ENCODE measurements at regions not wholly inside any gene's neighbourhood (a gene's known extent, or its start where the extent isn't known, plus 50 kb on each side); places are given as distances from the start of the nearest gene placed in this dataset.
"Not testable (repeated sequence)": the region's sequence is repeated elsewhere in the genome, so short reads cannot be mapped to it uniquely, and the experiment has no call there.

GRCh38 chr20:48461091-48461734, 366.6 kb downstream of the PREX1 start:
- DNase-seq, result no peak

DNA sequence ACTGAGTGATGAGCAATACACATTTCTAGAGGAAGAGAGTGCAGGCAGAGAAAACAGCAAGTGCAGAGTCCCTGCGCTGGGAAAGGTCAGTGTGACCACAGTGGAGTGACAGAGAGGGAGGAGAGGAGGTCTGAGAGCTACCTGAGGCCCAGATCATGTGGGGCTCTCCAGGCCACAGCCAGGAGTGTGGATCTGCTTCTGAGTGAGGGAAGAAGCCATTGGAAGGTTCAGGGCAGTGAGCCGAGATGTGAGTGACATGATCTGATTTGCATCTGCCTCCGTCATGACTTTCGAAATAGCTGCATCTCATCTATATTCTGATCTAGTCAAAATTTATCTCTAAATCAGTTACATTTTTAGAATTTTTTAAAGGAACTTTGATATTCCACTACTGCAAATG, 367.1 kb downstream of the PREX1 start:
- no peak for DNase-seq

- DNase-seq, result no peak
Measured at GRCh38 chr20:48459722-48460395, 367.9 kb downstream of the PREX1 start.

- DNase-seq, result no peak
Measured at GRCh38 chr20:48458601-48459385, 369.0 kb downstream of the PREX1 start.

DNA sequence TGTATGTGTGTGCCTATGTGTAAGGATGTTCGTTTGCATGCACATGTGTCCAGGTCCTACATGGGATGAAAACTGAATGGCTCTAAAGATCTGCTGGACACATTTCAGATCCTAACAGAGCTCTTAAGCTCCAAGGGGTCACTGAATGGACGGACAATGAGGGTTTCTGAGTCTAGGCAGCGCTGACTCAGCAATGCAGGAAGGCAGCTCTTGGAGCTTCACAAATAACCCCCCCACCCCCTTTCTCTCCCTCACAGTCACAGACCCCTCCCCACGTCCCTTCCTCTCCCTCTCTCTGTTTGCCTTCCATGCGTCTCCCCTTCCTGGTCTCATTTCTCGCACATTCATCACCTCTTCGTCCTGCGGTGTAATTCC, 369.8 kb downstream of the PREX1 start:
- no peak for DNase-seq

- DNase-seq, result peak; percentile 92
Measured at GRCh38 chr20:48457193-48458002, 370.4 kb downstream of the PREX1 start.

- peak; percentile 92 for DNase-seq
Measured at GRCh38 chr20:48456366-48457192, 371.2 kb downstream of the PREX1 start.

GRCh38 chr20:48455651-48456365, 372.0 kb downstream of the PREX1 start:
- DNase-seq, result peak; percentile 18

DNA sequence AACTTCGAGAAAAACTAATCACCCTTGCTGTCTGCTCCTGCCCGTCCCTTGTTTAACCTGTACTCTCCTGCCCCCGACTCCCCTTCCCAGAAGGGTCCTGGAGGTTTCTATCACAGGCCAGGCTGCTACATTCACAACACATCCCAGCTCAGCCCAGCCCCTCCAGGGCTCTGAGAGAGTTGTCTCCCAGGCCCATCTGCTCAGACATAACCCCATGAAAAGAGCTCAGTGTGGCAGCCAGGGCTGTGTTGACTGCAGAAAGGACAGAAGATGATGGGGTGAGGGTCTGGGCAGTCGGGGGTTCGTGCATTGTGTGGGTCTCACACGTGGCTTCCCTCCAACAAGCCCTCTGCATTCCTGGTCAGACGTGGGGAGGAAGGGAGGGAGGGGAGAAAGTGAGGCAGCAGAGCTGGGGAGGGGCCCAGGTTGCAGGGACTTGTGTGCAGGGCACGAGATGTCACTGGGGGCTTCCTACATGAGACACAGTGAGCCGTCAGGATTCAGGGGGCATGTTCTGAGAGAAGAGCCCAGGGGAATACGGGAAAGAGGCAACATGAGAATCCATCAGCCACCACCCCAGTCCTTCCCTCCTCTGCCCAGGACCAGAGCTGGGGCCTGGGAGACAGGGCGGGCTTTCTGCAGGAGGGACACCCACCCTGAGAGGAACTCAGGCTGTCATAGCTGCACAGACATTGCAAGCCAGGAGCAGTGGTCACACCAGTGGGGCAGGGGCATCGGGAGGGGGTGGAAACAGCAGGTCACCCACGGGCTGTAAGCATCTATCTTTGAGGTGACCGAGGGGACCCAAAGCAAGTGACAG, 372.9 kb downstream of the PREX1 start:
- DNase-seq, result peak; percentile 38

DNA sequence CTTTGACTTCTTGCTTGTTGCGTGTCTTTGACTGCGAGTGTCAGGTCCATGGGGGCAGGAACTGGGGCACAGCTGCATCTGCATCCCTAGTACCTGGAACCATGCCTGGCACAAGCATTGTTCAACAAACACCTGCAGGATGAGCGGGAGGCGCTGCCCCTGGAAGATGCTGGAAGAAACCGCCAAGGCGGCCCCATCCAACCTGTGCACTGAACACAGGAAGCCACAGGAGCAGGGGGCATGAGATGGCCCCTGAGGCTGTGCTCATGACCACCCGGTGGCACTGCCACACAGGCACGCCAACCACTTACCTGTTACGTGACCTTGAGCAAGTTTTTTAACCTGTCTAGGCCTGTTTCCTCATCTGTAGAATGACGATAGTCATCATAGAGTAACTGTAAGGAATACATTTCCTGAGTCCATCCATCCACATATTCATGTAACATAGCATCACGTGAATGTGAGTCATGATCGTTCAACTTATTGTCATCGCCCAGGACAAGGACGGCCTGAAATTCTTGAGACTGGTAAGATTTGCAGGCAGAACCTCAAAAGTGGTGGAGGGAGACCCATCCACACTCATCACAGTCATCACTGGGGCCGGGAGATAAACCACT, 374.2 kb downstream of the PREX1 start:
- no peak for DNase-seq

- no peak for DNase-seq
Measured at GRCh38 chr20:48451401-48451800, 376.4 kb downstream of the PREX1 start.

- no peak for DNase-seq
Measured at GRCh38 chr20:48448666-48449600, 378.9 kb downstream of the PREX1 start.

DNA sequence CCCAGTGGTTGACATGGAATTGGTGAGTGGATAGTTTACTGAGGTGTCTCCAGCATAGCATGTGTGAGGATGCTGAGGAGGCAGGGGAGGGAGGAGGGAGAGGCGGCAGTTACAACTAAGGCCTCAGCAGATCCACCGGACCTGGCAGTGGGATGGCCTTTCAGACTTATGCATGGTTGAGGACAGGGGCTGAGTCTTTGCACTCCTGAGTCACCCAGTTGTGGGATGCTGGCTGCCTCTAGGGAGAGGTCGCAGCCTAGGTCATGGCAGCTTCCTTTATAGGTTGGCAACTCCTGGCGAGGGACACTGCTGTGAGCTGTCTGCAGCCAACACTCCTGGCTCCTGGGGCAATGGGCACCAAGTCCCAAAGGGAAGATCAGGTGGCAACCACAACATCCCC, 380.3 kb downstream of the PREX1 start:
- no peak for DNase-seq

GRCh38 chr20:48445827-48446226, 382.0 kb downstream of the PREX1 start:
- no peak for DNase-seq

DNA sequence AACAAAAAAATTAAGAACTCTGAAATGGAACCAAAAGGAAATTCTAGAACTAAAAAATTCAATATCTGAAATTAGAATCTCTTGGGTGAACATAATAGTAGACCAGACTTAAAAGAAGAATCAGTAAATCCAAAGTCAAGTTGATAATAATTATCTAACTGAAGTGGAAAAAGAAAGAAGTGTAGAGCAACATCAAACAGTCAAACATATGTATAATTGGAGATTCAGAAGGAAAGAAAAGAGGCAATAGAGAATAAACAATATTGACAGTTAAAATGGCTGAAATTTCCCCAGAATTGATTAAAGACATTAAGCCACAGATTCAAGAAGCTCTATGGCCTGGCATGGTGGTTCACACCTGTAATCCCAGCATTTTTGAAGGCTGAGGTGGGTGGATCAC, 383.6 kb downstream of the PREX1 start:
- DNase-seq, result no peak

GRCh38 chr20:48440916-48441315, 386.9 kb downstream of the PREX1 start:
- DNase-seq, result no peak

DNA sequence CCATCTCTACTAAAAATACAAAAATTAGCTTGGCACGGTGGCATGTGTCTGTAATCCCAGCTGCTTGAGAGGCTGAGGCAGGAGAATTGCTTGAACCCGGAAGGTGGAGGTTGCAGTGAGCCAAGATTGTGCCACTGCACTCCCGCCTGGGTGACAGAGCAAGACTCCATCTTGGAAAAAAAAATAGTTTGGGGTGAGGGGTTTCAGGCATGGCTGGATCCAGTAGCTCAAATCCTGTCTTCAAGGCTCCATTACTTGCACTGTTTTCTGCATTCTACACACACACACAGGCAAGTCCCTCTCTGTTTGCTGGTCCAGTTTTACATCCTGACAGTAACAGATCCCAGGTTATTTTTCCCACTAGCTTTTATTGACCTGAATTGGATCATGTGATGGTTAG, 387.5 kb downstream of the PREX1 start:
- DNase-seq, result not testable (repeated sequence)

DNA sequence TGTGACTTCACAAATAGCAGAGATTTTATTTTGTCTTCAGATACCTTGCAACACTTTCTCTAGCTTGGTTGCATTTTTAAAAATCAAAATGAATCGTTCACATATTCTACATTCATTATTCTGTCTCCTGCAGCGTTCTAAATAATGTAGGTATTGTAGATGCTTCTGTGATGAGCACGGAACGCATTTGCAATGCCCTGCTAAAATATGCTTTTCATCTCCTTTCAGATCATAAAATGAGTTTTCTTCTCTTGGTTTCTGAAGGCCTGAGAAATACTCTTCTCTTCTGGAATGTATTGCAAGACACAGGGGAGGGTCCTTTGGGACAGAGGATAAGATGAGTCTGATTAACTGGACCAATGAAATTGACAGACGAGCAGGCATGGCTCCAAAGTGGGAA, 390.7 kb downstream of the PREX1 start:
- no peak for DNase-seq

DNA sequence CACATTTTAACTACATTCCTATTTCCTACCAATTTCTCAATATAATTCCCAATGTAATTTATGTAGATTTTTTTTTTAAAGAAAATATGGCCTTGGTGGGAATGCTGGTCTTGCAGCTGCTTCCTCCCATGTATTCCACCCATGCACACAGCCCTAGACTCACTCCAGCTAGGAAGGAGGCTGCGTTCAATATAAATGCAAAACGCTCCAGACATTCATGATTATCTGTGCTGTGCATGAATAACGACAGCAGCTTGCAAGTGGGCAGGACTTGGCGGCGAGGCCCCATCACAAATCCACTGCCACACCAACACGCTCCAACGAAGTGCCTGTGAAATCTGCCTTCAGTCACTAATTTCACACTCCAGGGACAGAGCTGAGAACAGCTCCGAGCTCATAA, 391.2 kb downstream of the PREX1 start:
- peak; percentile 50 for DNase-seq

Measured in NCI-H1694 treated with DMSO at 0.1 percent for 48 hours (cell line).